Skin of body (tissue), 1 donor: ENCODE measurements at regions not wholly inside any gene's neighbourhood (a gene's known extent, or its start where the extent isn't known, plus 50 kb on each side); places are given as distances from the start of the nearest gene placed in this dataset.

Experiments
- DNase-seq: peaks from one replicate; lab custom pipeline; 2025; lab: John Stamatoyannopoulos, UW

- DNase-seq: peak; percentile 41
Observed at GRCh38 chr4:184528713-184529112, 54.4 kb upstream of the IRF2 start.

- peak; percentile 80 for DNase-seq
Observed at GRCh38 chr4:184528051-184528450, 53.7 kb upstream of the IRF2 start.

DNA sequence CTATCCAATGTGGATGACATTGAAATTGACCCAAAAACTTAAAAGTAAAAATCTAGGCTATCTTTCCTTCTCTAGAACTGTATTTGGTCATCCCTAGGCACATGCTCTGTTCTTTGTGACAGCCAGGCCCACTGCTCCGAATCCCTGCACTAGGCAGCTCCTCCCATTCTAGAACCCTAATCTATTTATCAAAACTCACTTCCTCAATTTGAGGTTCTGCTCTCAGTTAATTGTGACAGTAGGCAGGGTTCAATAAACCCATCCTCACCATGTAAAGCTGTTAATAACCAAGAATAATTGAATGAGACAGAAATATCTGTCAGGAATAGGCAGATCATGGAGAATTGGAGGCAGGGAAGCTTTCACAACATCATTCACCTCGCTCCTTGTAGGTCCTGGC lies 51.9 kb upstream of the IRF2 start:
- no peak for DNase-seq
